Central memory CD8-positive, alpha-beta T cell (primary cell): ENCODE measurements at regions not wholly inside any gene's neighbourhood (a gene's known extent, or its start where the extent isn't known, plus 50 kb on each side); places are given as distances from the start of the nearest gene placed in this dataset.

Experiments
- ATAC-seq: fragments of 150-1000 bp; cut with Tn5 transposase; replicated peaks from 2 replicates; pipeline ENCODE4 v1.10.0; 2022; ENCODE audit warnings: mild to moderate bottlenecking, moderate FRiP score, moderate number of reproducible peaks; ENCODE audit not compliant: poor library complexity, severe bottlenecking; ENCODE audit errors: extremely low read depth
- DNase-seq, 2 donors: peaks; one replicate each; pipeline ENCODE4 v3.0.0; 2021; ENCODE audit warnings: low spot score in 2 of 2
- H3K27ac Mint-ChIP-seq: one replicate; pipeline ENCODE4 v1.8.0; 2022; ENCODE audit warnings: low read depth, mild to moderate bottlenecking, moderate library complexity, mixed read lengths
- H3K27me3 Mint-ChIP-seq: one replicate; pipeline ENCODE4 v1.8.0; 2022; ENCODE audit warnings: mixed read lengths
- H3K36me3 Mint-ChIP-seq: one replicate; pipeline ENCODE4 v1.8.0; 2022; ENCODE audit warnings: mild to moderate bottlenecking, moderate library complexity, mixed read lengths; ENCODE audit not compliant: insufficient read depth
- H3K4me1 Mint-ChIP-seq: one replicate; pipeline ENCODE4 v1.8.0; 2022; ENCODE audit warnings: mixed read lengths
- H3K4me3 Mint-ChIP-seq: one replicate; pipeline ENCODE4 v1.8.0; 2022; ENCODE audit warnings: mild to moderate bottlenecking, moderate library complexity, mixed read lengths
- H3K9me3 Mint-ChIP-seq: one replicate; pipeline ENCODE4 v1.8.0; 2022; ENCODE audit warnings: mixed read lengths

DNA sequence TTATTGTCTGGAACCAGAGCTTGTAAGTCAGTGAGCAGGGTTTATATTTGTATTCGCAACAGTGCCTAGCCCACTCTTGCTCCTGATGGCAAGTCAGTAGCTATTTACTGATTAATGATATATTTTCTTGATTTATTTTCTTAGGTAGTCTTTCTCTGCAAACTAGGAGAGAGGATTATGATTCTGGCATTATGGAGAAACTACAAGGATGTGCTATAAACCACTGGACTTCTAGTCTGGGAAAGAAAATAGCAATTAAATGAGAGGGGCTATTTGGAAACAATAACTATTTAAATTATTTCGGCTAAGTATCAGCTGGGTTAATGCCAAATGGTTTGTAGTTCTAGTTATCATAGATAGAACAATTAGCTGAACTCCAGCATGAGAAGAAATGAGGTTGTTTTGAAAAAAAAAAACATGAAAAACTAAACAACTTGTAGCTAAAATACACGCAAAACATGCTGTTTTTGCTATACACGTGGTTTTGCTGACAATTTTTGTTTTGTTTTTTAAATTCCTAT lies 304.9 kb upstream of the TCF21 start:
- Mint-ChIP-seq H3K4me3 (no peak overlapping the region), H3K27ac (no peak overlapping the region), H3K9me3 (peaks cover 5% of the 10 kb centered on the region), H3K4me1 (no peaks in the 10 kb centered on the region), H3K36me3 (no peaks in the 10 kb centered on the region), H3K27me3 (no peaks in the 10 kb centered on the region)
- DNase-seq (no peak), ATAC-seq (no peak)

DNA sequence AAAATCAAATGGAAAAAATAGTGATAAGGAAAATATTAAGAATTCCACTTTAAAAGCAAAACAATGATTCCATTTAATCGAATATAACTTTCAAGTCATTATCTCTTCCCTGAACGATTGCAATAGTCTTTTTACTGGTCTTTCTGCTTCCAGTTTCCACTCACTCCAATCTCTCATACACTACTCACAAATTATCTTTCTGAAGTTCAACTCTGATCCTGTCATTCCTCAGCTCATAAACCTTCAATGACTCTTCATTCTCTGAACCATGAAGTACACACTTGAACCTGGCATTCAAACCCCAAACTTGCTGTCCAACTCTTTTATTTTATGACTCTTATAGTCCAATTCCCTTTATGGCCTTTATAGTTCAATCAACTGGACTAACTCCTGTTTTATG lies 304.1 kb upstream of the TCF21 start:
- Mint-ChIP-seq H3K27ac (no peak overlapping the region), H3K4me3 (no peak overlapping the region), H3K27me3 (no peaks in the 10 kb centered on the region), H3K4me1 (no peaks in the 10 kb centered on the region), H3K36me3 (no peaks in the 10 kb centered on the region), H3K9me3 (peaks cover 5% of the 10 kb centered on the region)
- ATAC-seq (no peak), DNase-seq (no peak)

DNA sequence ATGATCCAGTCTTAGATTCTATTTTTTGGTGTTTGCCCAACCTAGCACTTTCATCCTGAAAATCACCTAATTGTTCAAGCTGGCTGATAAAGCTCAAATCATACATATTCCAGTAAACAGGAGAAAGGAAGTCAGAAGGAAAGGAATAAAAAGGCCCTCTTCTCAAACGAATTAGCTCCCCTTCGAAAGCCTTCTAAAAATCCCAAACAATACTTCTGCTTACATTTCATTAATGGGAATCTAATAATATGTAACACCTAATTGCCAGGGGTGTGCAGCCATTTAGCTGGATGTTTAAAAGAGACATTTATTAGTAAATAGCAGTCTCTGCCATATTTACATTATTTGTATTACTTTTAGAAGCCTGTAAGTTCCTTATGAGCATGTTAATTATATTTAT lies 302.9 kb upstream of the TCF21 start:
- Mint-ChIP-seq H3K4me3 (no peak overlapping the region), H3K27me3 (no peaks in the 10 kb centered on the region), H3K36me3 (no peaks in the 10 kb centered on the region), H3K9me3 (peaks cover 5% of the 10 kb centered on the region), H3K27ac (no peak overlapping the region), H3K4me1 (no peaks in the 10 kb centered on the region)
- ATAC-seq: no peak
- DNase-seq: no peak

DNA sequence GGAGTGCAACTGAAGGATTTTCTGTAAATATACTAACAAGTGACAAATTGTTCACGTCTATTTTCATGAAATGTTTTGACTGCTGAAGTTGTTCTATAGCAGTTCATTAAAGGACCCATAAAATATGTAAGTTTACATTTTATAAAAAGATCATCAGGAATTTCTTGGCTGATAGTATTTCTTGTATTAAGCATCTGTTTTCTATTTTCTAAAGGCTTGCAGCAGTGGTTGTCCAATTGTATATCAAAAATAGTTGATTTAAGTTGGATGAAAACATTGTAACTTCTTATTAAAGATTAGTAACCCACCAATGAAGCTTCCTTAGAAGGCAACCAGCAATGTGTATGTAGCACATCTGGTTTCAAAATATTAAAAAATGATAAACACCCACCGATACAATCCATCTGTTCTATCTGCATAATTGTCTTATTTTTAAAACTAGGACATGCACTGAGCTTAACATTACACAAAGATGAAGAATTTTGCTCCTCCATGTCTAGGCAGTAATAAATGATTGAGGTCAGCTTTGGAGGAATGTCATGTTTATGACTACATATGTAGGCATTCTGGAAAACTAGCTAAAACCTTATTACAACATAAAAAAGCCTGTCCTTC lies 301.3 kb upstream of the TCF21 start:
- H3K4me3 Mint-ChIP-seq: no peak overlapping the region
- no peak for ATAC-seq
- no peaks in the 10 kb centered on the region for H3K36me3 Mint-ChIP-seq
- no peaks in the 10 kb centered on the region for H3K27me3 Mint-ChIP-seq
- no peaks in the 10 kb centered on the region for H3K4me1 Mint-ChIP-seq
- H3K27ac Mint-ChIP-seq: no peak overlapping the region
- no peak for DNase-seq
- H3K9me3 Mint-ChIP-seq: peaks cover 5% of the 10 kb centered on the region

DNA sequence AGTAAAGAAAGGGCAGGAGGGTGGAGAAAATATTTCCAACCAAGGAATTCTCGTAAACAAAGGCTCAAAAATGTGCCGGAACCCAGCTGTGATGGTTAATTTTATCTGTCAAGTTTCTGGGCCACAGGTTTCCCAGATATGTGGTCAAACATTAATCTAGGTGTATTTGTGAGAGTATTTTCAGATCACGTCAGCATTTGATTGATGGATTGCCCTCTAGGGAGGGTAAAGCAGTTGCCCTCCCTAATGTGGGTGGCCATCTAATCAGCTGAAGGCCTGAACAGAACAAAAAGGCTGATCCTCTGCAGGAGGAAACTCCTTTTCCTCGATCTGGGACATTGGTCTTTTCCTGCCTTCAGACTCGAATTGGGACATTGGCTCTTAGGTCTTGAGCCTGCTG lies 298.7 kb upstream of the TCF21 start:
- Mint-ChIP-seq H3K4me1 (no peaks in the 10 kb centered on the region), H3K9me3 (no peaks in the 10 kb centered on the region), H3K27ac (no peak overlapping the region), H3K4me3 (no peak overlapping the region), H3K36me3 (no peaks in the 10 kb centered on the region), H3K27me3 (no peaks in the 10 kb centered on the region)
- no peak for ATAC-seq
- no peak for DNase-seq

DNA sequence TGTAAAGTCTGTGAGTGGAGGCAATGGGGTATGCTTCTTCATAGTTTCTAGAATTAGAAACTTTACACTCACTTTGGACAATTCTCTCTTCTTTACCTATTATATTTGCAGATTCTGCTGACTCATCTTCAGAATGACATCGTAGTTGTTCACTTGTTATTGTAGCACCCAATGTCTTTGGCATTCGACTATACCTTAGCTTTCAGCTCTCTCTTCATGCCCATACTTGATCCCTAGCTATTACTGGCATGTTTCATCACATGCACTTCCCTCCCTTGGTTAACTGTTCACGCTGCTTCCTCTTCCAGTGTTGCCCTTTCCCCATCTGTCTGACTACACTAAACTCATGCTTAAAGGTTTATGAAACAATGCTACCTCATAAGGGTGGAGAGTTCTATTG lies 298.1 kb upstream of the TCF21 start:
- Mint-ChIP-seq H3K4me3 (no peak overlapping the region), H3K4me1 (no peaks in the 10 kb centered on the region), H3K27me3 (no peaks in the 10 kb centered on the region), H3K27ac (no peak overlapping the region), H3K9me3 (no peaks in the 10 kb centered on the region), H3K36me3 (no peaks in the 10 kb centered on the region)
- ATAC-seq (no peak), DNase-seq (no peak)

DNA sequence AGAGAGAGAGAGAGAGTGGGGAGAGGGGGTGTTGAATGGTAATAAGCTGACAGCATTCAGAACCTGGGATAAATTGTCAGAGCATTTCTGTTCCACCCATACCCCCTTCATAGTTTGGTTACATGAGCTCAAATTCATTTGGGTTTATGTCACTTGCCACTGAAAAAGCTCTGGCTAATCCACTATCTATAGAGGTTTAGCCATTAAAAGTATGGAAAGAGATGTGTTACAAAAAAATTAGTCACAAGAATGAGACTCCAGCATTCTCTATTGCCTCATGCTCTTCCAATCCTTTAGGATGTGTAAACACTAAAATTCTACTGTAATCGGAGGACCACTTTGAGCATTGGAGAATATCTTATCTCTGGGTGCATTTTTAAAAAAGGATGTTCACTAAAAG lies 297.6 kb upstream of the TCF21 start:
- Mint-ChIP-seq H3K4me1 (no peaks in the 10 kb centered on the region), H3K4me3 (no peak overlapping the region), H3K27me3 (no peaks in the 10 kb centered on the region), H3K36me3 (no peaks in the 10 kb centered on the region), H3K27ac (no peak overlapping the region), H3K9me3 (no peaks in the 10 kb centered on the region)
- ATAC-seq: no peak
- DNase-seq: no peak

DNA sequence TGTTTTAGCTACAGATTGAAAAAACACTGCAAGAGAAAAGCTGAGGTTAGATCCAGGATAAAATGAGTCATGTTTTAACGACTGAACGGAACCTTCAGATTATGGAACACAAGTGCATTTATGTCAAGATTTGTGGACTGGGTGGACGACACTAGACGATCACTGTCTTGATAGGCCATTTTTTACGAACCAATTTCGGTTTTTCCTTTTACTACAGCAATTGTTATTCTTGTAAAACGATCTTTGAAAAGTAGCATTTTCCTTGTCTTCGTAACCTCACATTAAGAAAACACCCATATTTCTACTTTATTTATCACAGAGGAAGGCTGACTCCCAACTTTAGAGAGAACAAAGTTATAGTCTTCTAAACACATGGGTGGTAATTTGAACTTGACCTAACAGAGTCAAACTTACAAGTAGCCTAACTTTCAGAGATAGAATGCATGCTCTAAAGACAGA lies 294.2 kb upstream of the TCF21 start:
- Mint-ChIP-seq H3K4me1 (no peaks in the 10 kb centered on the region), H3K27me3 (no peaks in the 10 kb centered on the region), H3K9me3 (no peaks in the 10 kb centered on the region), H3K36me3 (peaks cover 2% of the 10 kb centered on the region), H3K4me3 (no peak overlapping the region), H3K27ac (no peak overlapping the region)
- ATAC-seq: no peak
- no peak for DNase-seq

DNA sequence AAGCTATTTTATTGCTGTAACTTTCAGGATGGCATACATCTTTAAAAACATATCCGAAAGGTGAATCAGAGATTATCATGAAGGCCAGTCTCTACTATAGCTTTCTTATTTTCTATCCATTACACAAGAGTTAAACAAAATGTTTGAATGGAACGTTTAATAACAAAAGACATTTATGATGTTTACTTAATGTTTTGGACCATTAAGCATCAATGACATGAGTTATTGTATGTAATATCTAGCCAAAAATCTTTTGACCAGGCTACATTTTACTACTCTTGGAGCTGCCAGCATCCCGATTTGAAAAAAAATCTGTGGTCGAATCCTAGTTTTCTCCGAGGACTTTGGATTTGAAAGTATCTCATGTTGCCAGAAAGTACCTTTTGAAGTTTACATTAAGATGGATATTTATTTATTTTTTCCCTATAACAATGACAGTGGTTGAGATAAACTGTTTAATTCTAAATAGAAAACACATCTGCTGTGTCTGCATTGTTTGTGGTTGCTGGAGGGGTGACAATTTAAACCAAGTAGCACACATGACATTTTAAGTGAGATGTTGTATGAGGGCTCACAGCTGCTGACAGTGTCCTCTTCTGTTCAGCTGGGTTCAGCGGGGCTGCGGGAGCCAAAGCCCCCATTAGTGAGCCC lies 293.7 kb upstream of the TCF21 start:
- no peak overlapping the region for H3K4me3 Mint-ChIP-seq
- ATAC-seq (no peak), DNase-seq (no peak)
- no peak overlapping the region for H3K27ac Mint-ChIP-seq
- no peaks in the 10 kb centered on the region for H3K4me1 Mint-ChIP-seq
- H3K9me3 Mint-ChIP-seq: no peaks in the 10 kb centered on the region
- H3K36me3 Mint-ChIP-seq: peaks cover 2% of the 10 kb centered on the region
- no peaks in the 10 kb centered on the region for H3K27me3 Mint-ChIP-seq

DNA sequence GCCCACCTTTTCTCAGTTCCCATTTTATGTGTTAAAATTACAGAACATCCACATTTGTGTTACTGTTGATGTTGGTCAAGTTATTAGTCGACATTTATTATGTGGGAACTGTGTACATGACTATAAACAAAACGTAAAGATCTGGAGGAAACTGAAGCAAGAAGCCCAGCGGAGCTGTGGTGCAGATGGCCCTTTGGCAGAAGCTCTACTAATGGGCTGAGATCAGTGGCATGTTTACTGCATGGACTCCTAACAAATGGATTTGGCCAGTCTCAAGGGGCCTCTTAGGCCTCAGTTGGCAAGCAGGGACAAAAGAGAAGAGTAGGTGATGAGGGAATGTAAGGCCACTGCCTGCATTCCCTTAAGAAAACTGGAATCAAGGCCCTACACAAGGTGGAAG lies 282.1 kb upstream of the TCF21 start:
- DNase-seq: no peak
- Mint-ChIP-seq H3K36me3 (no peaks in the 10 kb centered on the region), H3K9me3 (no peaks in the 10 kb centered on the region), H3K27me3 (no peaks in the 10 kb centered on the region), H3K27ac (no peak overlapping the region), H3K4me3 (no peak overlapping the region), H3K4me1 (no peaks in the 10 kb centered on the region)
- no peak for ATAC-seq

DNA sequence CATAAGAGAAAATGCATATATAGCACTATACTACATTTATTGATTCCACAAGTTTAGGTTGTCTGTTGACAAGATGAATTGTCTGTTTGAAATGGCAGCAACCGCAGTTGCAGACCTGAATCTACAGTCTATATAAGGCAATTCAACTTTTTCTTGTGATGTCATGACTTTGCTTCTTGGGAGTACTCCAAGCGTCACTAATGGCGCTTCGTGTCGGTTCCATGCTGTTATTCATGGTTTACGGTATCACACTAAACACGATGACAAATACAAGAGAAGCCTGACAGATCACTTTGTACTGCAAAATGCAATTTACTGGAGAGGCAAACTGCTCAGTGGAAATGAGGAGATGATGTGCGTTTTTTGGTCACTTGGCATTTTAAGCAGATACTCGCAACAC lies 280.3 kb upstream of the TCF21 start:
- DNase-seq (no peak), ATAC-seq (no peak)
- no peaks in the 10 kb centered on the region for H3K27me3 Mint-ChIP-seq
- no peak overlapping the region for H3K27ac Mint-ChIP-seq
- no peaks in the 10 kb centered on the region for H3K4me1 Mint-ChIP-seq
- H3K9me3 Mint-ChIP-seq: no peaks in the 10 kb centered on the region
- no peaks in the 10 kb centered on the region for H3K36me3 Mint-ChIP-seq
- H3K4me3 Mint-ChIP-seq: no peak overlapping the region

DNA sequence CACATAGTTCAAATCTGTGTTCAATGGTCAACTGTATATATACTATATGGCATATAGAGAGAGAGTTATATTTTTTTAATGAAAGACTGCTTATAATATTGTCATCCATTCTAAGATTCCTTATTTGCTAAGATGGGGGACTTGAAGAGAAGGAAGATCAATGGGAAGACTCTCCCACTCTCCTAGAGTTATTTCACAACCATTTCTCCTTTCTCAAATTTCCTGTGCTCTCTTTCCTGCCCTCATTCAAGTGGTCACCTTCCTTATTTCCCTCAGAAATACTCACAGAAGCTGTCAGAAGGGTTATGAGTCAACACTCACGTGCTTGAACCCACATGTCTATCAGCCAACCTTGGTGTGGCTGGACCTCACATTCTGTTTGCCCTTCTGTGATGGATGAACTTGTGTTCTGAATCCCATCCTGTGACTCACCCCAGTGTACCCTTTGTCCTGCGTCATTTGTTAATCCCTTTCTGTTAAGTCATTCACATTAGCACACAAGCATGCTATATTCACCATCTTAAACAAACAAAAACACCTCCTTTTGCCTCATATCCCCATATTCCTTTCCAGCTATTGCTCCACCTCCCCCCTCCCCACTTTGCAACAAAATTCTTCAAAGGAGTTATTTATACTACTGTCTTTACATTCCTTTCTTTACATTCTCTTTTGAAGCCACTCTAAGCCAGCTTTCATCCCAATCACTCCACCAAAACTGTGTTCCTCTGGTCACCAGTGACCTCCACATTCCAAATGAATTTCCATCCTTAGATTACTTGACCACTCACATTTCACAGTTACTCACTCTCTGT lies 279.3 kb upstream of the TCF21 start:
- DNase-seq: no peak
- Mint-ChIP-seq H3K27ac (no peak overlapping the region), H3K4me1 (no peaks in the 10 kb centered on the region), H3K4me3 (no peak overlapping the region), H3K9me3 (no peaks in the 10 kb centered on the region), H3K27me3 (no peaks in the 10 kb centered on the region), H3K36me3 (no peaks in the 10 kb centered on the region)
- no peak for ATAC-seq
